ENCODE measurements at regions not wholly inside any gene's neighbourhood (a gene's known extent, or its start where the extent isn't known, plus 50 kb on each side); places are given as distances from the start of the nearest gene placed in this dataset.

DNA sequence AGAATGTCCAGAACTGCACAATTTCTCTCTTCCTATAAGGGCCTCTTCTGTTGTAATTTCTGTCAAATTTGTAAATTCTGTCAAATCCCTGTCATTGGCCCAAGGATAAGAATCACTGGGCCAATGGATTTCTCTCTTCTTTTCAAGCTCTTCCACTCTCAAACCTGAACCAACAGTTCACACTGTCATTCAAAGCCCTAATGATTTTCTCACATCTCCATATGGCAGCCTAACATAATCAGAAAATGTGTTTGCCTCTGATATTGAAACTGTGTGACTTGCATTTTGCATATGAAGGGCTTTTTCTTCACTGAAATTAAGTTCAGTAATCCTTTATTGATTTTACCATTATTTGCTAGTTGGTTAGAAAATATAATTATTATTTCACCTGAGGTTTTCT, 1349.1 kb downstream of the FSTL5 start:
- DNase-seq (ENCODE audit: low read depth) = no peak

DNA sequence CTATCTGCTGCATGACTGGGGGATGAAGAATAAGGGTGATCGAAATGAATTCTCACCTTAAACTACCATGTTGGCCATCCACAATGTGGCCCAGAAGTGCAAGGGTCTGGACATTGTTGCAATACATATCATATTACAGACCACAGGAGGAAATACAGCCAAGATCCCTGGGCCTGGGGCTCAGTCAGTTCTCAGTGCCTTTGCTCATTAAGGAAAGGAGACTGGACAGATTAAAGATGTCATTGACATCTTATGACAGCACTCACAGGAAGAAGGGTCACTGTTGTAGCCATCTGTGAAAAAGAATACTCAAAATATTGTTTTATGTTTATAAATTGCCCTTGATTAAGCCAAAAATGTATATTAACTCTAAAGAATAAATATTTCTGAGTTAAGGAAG, 1345.2 kb downstream of the FSTL5 start:
- no peak for DNase-seq (ENCODE audit: low read depth)

- no peak for DNase-seq (ENCODE audit: low read depth)
These were observed 1344.0 kb downstream of the FSTL5 start for GRCh38 chr4:160819791-160820190.

- DNase-seq (ENCODE audit: low read depth) = no peak
These were observed 1339.3 kb downstream of the FSTL5 start for GRCh38 chr4:160824481-160824880.

DNA sequence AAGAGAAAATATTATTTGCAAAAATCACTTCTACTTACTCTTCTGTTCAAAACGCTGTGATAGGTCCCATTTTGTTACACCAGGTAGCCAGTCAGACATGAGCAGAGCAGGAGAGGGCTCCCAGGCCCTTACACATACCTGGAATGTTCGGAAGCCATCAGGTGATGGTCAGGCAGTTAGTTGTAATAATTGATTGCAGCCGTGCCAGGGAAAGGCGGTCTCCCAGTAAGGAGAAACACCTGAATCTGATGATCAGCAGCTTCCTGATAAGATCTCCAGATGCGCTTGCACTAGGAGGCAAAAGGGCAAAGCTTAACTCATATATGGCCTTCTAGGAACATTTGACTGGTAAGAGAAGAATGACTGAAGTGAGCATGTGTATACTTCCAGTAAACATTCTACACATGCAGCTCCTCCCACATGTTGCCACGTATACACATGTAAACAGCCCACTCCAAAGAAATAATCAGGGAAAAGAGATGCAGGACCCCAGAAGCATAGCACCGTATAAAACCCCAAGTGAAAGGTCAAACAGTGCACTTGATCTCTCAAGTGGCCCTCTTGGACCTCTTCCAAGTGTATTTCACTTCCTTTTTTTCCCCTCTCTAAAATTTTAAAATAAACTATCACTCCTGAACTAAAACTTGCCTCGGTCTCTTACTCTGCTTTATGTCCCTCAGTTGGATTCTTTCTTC, 1338.0 kb downstream of the FSTL5 start:
- DNase-seq (ENCODE audit: low read depth) = no peak

DNA sequence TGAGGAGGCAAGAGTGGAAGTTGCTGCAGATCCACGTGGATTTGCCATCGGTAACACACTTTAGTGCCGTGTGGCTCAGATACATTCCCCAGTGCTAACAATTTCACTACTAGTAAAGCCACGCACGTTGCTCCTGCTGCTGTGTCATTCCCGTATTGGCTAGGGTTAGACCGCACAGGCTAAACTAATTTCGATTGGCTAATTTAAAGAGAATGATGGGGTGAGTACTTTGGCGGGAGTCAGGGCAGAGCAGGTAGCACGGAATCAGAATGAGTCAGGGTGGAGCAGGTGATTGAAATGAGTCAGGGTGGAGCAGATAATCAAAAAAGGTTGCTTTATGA, 1337.5 kb downstream of the FSTL5 start:
- DNase-seq (ENCODE audit: low read depth) = no peak

DNA sequence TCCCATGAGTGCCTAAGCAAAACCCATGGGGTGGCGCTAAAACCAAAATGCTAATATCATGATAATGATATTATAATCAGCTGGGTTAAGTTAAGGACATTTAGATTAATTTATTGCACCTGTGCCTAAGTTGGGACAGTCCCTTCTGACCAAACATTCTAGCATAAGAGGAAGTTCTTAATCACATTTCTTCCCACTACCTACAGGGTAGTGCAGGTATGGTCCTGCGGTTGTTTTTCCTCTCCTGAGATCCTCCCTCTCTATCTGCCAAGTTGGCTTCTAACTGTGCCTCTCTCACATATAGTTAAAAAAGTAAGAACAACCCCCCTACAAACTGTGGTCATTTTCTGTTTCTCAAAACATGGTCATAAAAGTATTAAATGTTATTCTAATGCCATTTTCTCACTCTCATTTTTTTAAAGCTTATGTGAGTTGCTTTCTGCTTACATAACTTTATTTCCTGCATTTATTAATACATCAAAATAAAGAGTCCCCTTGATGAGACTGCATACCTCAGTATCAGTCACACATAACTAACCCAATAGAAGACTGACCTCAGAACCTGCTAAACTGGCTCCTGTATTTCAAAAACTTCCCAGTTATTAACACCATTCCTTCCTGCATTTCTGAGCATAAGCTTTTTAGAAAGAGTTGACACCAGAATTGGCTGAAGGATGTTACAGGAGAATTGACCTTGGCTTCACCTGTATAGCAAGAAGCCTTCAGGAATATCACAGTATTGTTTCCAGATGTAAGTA, 1332.5 kb downstream of the FSTL5 start:
- DNase-seq (ENCODE audit: low read depth) = no peak

- peak; percentile 5 for DNase-seq (ENCODE audit: low read depth)
These were observed 1328.0 kb downstream of the FSTL5 start for GRCh38 chr4:160835789-160836188.

DNA sequence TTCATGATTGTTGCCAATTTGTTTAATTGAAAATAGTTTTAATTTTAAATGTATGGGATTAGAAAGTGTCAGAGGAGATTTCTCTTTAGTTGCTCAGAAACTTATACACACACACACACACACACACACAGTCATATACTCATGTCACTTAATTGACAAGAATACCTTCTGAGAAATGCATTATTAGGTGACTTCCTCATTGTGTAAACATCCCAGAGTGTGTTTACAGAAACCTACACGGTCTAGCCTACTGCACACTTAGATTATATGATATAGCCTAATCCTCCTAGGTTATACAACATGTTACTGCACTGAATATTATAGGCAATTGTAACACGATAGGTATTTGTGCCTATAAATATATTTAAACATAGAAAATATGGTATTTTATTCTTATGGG, 1327.4 kb downstream of the FSTL5 start:
- DNase-seq (ENCODE audit: low read depth) = no peak

DNA sequence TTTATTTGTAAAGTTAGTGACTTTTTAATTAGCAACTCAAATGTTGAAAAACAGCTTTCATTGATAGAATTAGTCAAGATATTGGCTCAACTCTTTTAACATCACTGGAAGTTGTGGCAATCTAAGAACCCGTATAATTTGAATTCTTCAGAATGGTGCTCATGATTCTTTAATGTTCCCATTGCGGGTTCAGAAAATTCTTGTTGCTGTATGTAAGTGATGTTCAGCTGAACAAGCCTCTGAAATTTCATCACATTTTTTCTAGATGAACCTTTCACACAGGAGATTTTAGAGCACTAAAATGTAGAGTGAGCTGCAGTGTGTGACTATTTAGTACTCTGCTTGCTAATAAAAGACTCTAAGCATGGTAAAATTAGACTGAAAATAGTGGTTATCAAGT, 1317.7 kb downstream of the FSTL5 start:
- peak; percentile 57 for DNase-seq (ENCODE audit: low read depth)

DNA sequence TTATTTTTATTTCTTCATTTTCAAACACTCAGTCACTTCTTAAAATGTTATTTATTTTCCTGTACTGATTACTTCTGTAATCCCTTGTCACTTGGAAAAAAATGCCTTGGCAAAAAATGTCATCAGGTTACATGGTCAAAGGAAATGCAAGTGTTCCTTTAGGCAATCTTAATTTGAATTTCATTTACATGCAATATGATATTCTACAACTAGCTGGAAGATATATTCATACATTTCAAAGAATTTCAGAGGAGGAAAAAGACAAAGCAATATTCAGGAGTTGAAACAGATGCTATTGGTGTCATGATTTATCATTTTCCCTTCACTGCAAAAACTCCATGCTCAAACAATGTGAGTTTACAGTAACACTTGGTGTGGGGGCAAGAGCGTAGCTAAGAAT, 1316.6 kb downstream of the FSTL5 start:
- DNase-seq (ENCODE audit: low read depth) = no peak

DNA sequence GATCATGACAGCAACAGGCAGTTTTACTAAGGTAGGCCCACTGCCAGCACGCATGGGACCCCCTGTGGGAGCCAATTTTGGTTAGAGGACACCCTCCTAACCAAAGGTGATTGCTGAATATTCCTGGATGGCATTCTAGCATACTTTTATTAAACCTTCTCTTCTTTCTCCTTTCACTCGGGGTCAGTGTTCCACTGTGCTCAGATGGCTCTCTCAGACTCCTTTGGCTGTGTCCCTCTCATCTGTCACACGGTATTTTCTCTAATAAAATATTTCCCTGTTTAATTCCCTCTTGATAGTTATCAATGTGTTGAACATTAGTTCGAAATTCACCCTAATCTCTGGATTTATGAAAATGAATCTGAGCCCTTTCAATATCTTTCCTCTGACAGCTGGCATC, 1315.3 kb downstream of the FSTL5 start:
- DNase-seq (ENCODE audit: low read depth) = no peak

DNA sequence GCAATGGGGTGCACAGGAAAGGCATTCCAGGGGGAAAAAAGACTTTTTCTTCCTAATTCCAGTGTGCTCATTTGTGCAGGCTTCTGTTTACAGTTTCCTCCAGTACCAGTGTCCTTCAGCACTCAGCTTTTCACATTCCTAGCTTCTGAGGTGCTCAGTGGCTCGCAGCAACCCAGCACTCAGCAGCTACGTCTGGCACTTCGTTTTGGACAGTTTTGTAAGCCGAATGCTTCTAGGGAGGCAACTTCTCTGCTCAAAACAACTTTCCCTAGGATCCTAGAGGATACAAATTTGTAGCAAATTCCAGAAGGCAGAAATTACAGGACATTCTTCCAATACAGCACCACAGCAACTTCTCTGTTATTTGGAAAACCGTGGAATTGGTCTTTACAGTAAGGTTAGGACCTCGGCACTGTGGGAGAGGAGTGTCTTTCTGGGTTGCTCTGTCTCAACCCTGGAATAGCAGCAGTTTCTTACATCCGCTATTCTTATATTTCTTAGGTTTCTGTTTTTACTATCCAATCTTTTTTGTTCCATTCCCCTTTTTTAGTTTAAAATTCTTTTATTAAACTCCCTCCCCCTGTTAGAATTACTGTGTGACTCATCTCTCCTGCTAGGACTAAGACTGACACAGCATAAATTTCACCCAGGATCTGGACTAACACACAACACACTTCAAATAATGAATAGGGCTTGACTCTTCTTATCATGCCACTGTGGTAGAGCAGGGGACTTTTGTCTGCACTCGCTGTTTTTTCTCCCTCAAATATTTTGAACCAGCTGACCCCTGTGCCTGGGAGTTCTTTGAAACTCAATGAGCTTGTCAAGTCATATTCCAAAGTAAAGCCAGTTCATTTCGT, 1314.7 kb downstream of the FSTL5 start:
- peak; percentile 58 for DNase-seq (ENCODE audit: low read depth)

GRCh38 chr4:160864253-160864652, 1299.5 kb downstream of the FSTL5 start:
- peak; percentile 35 for DNase-seq (ENCODE audit: low read depth)

GRCh38 chr4:160869899-160870298, 1293.9 kb downstream of the FSTL5 start:
- no peak for DNase-seq (ENCODE audit: low read depth)

DNA sequence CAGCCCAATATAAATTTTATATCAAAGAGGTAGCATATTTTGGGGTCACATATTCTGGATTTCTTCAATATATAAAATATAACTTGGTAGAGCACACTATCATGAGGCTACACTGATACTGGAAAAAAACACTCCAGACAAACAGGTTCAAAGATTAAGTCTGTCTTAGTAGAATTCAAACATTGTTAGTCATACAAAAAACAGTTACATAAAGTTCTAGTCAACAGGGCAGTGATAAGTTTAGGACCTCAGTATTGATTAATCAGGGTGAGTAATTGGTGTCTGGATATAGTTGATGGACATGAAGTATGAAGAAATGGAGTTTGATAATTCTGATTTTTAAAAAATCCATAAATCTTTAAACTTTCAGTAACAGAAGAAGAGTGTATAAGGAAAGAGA, 1291.3 kb downstream of the FSTL5 start:
- DNase-seq (ENCODE audit: low read depth) = no peak

- DNase-seq (ENCODE audit: low read depth) = peak; percentile 87
These were observed 1286.6 kb downstream of the FSTL5 start for GRCh38 chr4:160877087-160877790.

DNA sequence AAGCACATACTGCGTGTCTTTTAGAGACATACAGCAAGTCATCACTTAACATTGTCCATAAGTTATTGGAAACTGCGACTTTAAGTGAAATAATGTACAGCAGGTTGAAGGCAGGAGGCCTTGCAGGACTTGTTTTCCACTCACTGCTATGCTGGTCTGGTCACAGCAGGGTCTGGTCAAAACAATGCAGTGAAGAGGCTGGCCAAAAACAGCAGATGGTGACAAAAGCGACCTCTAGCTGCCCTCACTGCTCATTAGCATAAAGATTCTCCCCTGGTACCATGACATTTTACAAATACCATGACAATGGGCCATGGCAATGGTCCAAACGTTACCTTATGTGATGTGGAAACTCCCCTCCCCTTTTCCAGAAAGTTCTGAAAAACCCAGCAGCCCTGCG, 1283.6 kb downstream of the FSTL5 start:
- DNase-seq (ENCODE audit: low read depth) = no peak

- no peak for DNase-seq (ENCODE audit: low read depth)
These were observed 1276.1 kb downstream of the FSTL5 start for GRCh38 chr4:160887668-160888067.

GRCh38 chr4:160894128-160894527, 1269.7 kb downstream of the FSTL5 start:
- DNase-seq (ENCODE audit: low read depth) = no peak

DNA sequence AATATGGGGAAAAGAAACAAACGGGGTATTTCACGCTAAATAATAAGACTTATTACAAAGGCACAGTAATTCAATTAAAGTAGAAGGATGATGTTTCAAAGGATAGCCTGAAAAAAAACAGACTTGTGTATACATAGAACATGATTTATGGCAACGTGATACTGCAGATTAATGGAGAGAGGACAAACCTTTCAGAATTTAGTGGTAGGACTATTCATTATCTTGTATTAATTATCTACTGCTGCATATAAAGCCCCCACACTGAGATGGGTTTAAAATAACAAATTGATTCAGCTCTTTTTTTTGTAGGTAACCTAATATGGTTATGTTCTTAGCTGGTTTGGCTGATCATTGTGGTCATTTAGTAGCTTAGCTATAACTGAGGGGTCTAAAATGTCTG, 1269.0 kb downstream of the FSTL5 start:
- no peak for DNase-seq (ENCODE audit: low read depth)

- no peak for DNase-seq (ENCODE audit: low read depth)
These were observed 1236.5 kb downstream of the FSTL5 start for GRCh38 chr4:160927311-160927710.

All from LHCN-M2 (cell line).